ENCODE measurements at regions not wholly inside any gene's neighbourhood (a gene's known extent, or its start where the extent isn't known, plus 50 kb on each side); places are given as distances from the start of the nearest gene placed in this dataset.

- peaks cover 18% of the 10 kb centered on the region for H3K27me3 ChIP-seq (ENCODE audit: low read length)
- DNase-seq (no peak), ATAC-seq (no peak)
- no peaks in the 10 kb centered on the region for H3K79me2 ChIP-seq (ENCODE audit: low read length)
- H3K36me3 ChIP-seq (ENCODE audit: low read depth, low read length) = no peaks in the 10 kb centered on the region
- CTCF ChIA-PET = no interaction called here
- no TSS peak for BruUV-seq (replicated peaks)
- no peaks in the 10 kb centered on the region for H3K9me3 ChIP-seq (ENCODE audit: low read length)
- intact Hi-C loops (cut with micrococcal nuclease) = loop anchor here (5.0 kb wide), 1 partner anchor 93 kb away; no protein-coding TSS in a partner anchor
- peaks cover 20% of the 10 kb centered on the region for H3K4me1 ChIP-seq (ENCODE audit: insufficient read depth, low read length)
- H3K9ac ChIP-seq (ENCODE audit: low read length) = no peak overlapping the region
- no peaks in the 10 kb centered on the region for H4K20me1 ChIP-seq (ENCODE audit: low read length)
- no peak overlapping the region for H3K4me3 ChIP-seq (ENCODE audit: low read length)
- no peak overlapping the region for H2AFZ ChIP-seq (ENCODE audit: low read length)
- no peak overlapping the region for H3K4me2 ChIP-seq (ENCODE audit: low read length)
- H3K27ac ChIP-seq (ENCODE audit: low read length) = no peak overlapping the region
- H3F3A ChIP-seq (ENCODE audit: low read length, unreplicated experiment) = no peaks in the 10 kb centered on the region
- no peaks in the 10 kb centered on the region for H3K9me2 ChIP-seq (replicated peaks; ENCODE audit: low read length)
- POLR2A ChIA-PET (ENCODE audit: unreplicated experiment) = no interaction called here
- TF ChIP-seq EZH2 (IDR thresholded peaks at IDR 0.05; ENCODE audit: low read length, unreplicated experiment) (no peak), CTCF (conservative IDR thresholded peaks at IDR 0.05; ENCODE audit: low read depth, low read length) (no peak), EZH2phosphoT487 (IDR thresholded peaks at IDR 0.05; ENCODE audit: borderline replicate concordance, low read length) (no peak)
Measured at GRCh38 chr7:25859412-25860274, 292.4 kb upstream of the NFE2L3 start.

- POLR2A ChIA-PET (ENCODE audit: unreplicated experiment) = no interaction called here
- H3K4me1 ChIP-seq (ENCODE audit: insufficient read depth, low read length) = peaks cover 18% of the 10 kb centered on the region
- ATAC-seq (no peak), DNase-seq (no peak)
- H3K9me3 ChIP-seq (ENCODE audit: low read length) = no peaks in the 10 kb centered on the region
- no peaks in the 10 kb centered on the region for H3K9me2 ChIP-seq (replicated peaks; ENCODE audit: low read length)
- BruUV-seq (replicated peaks) = no TSS peak
- no peak overlapping the region for H3K4me3 ChIP-seq (ENCODE audit: low read length)
- H2AFZ ChIP-seq (ENCODE audit: low read length) = no peak overlapping the region
- H3K9ac ChIP-seq (ENCODE audit: low read length) = no peak overlapping the region
- no peak overlapping the region for H3K27ac ChIP-seq (ENCODE audit: low read length)
- H3F3A ChIP-seq (ENCODE audit: low read length, unreplicated experiment) = no peaks in the 10 kb centered on the region
- CTCF ChIA-PET = no interaction called here
- intact Hi-C loops (cut with micrococcal nuclease) = loop anchor here (5.0 kb wide), 1 partner anchor 92 kb away; no protein-coding TSS in a partner anchor
- peaks cover 23% of the 10 kb centered on the region for H3K27me3 ChIP-seq (ENCODE audit: low read length)
- no peak overlapping the region for H3K4me2 ChIP-seq (ENCODE audit: low read length)
- H3K36me3 ChIP-seq (ENCODE audit: low read depth, low read length) = no peaks in the 10 kb centered on the region
- TF ChIP-seq EZH2phosphoT487 (IDR thresholded peaks at IDR 0.05; ENCODE audit: borderline replicate concordance, low read length) (no peak), CTCF (conservative IDR thresholded peaks at IDR 0.05; ENCODE audit: low read depth, low read length) (no peak)
- no peaks in the 10 kb centered on the region for H4K20me1 ChIP-seq (ENCODE audit: low read length)
- H3K79me2 ChIP-seq (ENCODE audit: low read length) = no peaks in the 10 kb centered on the region
Measured at GRCh38 chr7:25860275-25861163, 291.5 kb upstream of the NFE2L3 start.

Measured in PC-3 (cell line).